ENCODE measurements at regions not wholly inside any gene's neighbourhood (a gene's known extent, or its start where the extent isn't known, plus 50 kb on each side); places are given as distances from the start of the nearest gene placed in this dataset.
"Not testable (repeated sequence)": the region's sequence is repeated elsewhere in the genome, so short reads cannot be mapped to it uniquely, and the experiment has no call there.

DNA sequence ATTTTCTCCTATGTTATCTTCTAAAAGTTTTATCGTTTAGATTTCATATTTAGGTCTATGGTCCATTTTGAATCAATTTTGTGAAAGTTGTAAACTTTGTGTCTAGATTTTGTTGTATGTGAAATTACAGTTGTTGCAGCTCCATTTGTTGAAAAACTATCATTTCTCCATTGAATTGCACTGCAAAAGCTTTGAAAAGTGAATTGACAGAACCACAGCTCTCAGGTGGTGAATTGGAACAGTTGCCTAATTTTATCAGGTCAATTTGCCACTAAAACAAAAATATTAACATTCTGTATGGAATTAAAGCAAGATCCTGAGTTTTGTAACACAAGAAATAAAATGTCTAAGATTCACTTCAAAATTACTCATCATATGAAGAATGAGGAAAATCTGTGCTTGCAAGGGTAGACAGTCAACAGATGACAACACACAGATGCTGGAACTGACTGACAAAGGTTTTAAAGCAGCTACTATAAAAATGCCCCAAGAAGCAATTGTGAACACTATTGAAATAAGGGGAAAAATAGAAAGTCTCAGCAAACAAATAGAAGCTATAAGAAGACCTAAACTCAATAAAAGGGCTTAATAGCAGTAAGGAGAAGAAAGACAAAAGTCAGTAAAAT lies 346.7 kb downstream of the PAX1 start:
- DNase-seq, result no peak

DNA sequence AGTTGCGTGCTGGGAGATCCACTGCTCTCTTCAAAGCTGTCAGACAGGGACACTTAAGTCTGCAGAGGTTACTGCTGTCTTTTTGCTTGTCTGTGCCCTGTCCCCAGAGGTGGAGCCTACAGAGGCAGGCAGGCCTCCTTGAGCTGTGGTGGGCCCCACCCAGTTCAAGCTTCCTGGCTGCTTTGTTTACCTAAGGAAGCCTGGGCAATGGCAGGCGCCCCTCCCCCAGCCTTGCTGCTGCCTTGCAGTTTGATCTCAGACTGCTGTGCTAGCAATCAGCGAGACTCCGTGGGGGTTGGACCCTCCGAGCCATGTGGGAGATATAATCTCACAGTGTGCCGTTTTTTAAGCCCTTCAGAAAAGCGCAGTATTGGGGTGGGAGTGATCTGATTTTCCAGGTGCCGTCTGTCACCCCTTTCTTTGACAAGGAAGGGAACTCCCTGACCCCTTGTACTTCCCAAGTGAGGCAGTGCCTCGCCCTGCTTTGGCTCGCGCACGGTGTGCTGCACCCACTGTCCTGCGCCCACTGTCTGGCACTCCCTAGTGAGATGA lies 340.6 kb downstream of the PAX1 start:
- DNase-seq, result not testable (repeated sequence)

DNA sequence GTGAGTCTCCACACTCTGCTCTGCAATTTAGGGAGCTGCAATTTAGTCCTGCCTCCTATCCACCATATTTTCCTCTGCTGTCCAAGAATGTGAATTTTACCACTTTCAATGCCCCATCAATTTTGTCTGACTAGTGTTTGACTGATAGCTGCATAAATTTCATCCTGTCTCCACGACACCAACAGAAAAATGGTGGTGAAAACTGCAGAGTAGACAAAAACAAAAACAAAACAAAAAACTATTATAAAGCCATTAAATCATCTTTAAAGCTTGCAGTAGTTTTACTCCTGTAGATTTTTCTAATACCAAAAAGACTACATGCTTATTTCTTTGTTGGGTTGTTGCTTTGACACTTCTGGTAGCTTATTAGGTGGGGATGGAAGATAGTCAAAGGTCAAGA lies 322.0 kb downstream of the PAX1 start:
- no peak for DNase-seq

DNA sequence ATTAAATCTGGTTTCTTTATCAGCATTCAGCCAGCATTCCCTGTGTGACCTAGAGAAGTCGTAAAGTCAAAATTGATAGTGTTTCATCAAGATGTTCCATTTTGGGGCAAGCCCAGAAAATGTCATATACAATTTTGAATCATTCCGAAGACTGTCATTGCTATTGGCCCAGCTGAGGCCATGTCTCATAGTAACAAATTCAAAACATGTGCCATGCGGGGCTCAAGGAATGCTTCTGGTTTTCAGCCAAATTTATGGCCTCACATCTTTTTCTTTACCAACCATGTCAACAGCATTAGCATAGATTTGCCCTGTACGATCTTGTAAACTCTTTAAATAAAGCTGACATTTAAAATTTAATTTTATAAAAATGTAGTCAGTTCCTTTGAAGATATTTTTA lies 314.7 kb downstream of the PAX1 start:
- no peak for DNase-seq

DNA sequence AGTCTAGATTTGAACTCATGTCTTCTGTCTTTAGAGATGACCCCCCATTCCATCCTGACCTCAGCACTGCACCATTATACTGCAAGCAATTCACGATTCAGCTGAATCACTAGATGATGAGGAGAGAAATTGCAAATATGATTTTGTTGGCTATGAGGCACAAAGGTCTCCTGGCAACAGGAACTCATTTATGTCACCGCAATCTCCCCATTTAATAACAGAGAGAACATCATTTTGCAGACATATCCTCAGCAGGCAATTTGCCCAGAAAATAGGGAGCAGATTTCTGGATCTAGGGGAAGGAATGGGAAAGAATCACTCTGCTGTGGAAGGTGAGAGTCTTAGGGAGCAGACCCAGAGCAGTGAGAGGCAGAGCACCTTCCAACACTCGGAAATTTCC lies 303.0 kb downstream of the PAX1 start:
- DNase-seq, result no peak

DNA sequence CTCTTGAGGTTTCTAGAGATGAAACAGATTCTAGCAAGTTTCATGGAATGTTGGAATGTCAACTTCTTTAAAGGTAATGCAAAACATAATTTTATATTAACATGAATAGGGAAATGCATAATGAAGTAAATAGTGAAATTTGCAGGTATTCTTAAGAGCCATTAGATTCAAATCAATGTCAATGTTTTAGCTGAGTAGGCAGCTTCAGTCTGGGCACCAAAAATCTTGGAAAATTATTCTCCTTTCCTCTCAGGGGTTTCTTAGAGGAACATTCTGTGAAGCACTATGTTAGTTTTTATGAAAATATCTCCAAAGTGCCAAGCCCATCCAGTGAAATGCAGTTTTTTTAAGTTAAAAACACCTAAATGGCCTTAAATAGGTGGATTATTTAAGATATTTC lies 300.8 kb downstream of the PAX1 start:
- DNase-seq, result no peak

DNA sequence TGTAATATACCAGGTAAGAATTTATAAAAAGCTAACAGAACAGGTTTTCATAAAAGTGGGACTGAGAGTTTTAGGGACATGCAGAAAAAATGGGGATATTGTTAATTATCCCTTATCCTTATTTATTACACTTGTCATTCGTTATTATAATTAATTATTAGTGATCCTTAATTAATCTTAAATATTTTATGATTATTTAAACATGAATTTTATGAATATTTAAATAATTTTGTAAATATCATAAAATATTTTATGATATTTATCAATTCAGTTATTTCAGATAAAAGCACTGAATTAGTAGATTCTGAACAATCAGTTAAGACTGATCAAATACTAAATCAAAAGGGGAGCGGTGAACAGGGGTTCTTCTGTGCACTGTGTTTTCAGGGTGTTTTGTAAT lies 300.1 kb downstream of the PAX1 start:
- DNase-seq, result no peak

DNA sequence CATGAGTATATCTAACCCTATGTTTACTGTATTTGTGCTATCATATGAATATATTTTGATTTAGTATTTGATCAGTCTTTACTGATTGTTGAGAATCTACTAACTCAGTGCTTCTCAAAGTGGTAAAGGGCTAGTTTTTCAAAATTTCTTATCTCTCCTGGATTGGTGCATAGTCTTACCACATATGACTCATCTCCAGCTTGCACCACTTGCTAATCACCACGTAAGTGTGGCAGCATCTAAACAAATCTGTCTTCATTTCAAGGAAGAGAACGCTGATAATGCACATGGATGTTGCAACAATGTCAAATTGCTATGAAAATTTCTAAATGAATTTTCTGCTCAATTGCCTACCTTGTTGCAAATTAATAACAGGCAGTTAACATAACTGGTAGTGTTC lies 299.5 kb downstream of the PAX1 start:
- DNase-seq, result no peak

GRCh38 chr20:22003680-22004079 lies 298.2 kb downstream of the PAX1 start:
- DNase-seq, result no peak

- no peak for DNase-seq
Measured at GRCh38 chr20:22001886-22002285, 296.4 kb downstream of the PAX1 start.

DNA sequence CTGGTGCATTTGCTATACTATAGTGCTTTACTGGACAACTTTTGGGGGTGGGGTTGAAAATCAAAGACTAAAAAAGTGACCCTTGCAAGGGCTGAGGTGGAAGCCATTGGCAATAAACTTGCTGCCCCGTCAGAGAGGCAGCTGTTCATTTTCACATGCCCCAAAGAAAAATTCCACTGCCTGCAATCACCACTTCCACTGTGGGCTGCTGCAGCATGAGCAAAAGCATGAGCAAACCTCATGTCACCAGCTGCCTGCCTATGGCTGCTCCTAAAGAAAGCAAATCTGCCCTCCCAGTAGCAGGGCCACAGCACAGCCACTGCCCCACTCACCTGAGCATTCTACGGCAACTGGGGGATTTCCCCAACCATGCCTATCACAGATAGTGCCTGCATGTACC lies 290.0 kb downstream of the PAX1 start:
- no peak for DNase-seq

DNA sequence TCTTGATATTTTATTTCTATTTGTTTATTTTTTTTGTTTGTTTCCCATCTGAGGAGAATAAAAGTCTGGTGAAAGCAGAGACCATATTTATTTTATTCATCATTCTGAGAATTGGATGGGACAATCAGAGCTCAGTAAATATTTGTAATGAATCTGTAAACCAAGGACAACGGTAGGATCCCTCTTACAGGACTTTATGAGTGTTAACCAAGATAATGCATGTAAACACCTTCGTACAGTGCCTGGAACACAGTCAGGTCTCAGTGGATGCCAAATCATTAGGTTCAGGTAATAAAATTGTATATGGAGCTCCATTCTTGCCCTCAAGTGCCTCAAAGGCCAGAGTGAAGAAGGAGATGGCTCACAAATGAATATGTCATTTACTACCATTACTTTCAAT lies 288.7 kb downstream of the PAX1 start:
- DNase-seq, result no peak

DNA sequence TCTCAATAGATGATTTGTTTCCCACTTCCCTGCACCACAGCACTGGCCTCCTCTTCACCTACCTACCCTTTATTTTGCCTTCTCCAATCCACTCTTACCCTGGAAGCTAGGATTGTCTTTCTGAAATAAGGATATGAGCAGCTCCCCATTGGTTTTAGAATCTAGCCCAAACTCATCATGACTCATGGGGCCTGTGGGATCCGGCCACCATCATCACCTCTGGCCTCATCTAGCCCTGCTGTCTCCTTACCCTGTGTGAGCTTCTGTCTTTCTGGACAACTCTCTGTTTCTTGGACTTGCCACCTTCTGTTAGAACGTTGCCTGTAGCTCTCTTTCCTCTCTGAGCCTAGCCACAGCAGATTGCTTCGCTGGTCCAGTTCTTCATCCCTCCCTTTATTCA lies 277.1 kb downstream of the PAX1 start:
- no peak for DNase-seq

GRCh38 chr20:21981597-21982344 lies 276.3 kb downstream of the PAX1 start:
- DNase-seq, result no peak

GRCh38 chr20:21981179-21981578 lies 275.7 kb downstream of the PAX1 start:
- DNase-seq, result no peak

DNA sequence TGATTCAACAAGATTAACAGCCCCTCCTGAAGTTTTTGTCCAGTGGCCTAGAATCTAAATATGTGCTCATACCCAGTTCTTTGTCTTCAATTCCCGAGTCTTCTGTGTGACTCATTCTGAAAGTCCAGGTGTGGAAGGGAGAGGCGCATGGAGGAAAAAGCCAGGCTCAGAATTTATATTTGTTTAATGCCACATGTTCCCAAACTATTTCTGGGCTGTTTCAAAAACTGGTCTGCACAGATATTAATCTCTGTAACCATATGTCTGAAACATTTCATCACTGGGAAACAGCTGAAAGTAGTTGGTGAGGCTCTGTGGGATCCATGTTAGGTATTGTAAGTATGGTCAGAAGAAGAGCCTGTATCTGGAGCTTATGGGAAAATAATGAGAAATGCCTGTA lies 266.0 kb downstream of the PAX1 start:
- DNase-seq, result no peak

- DNase-seq, result no peak
Measured at GRCh38 chr20:21968486-21968885, 263.0 kb downstream of the PAX1 start.

- DNase-seq, result no peak
Measured at GRCh38 chr20:21967481-21967880, 262.0 kb downstream of the PAX1 start.

DNA sequence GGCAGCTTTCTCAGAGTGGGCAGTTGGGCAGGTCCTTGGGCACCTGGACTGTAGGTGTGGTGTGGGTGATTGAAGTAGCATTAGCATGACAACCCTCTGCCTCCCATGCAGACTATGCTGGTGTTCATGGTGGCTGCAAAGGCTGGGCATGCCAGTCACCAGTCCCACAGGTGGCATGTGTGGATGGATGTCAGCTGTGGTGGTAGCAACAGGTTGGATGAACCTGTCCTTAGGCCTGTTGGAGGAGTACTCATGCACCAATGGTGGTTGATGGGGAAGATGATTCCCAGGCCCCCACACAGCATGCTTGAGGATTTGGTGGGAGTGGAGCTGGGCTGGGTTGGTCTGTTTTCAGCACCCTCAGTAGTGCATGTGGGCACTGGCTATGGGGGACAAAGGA lies 251.1 kb downstream of the PAX1 start:
- DNase-seq, result no peak

- DNase-seq, result no peak
Measured at GRCh38 chr20:21947406-21947805, 241.9 kb downstream of the PAX1 start.

- no peak for DNase-seq
Measured at GRCh38 chr20:21944227-21944626, 238.8 kb downstream of the PAX1 start.

DNA sequence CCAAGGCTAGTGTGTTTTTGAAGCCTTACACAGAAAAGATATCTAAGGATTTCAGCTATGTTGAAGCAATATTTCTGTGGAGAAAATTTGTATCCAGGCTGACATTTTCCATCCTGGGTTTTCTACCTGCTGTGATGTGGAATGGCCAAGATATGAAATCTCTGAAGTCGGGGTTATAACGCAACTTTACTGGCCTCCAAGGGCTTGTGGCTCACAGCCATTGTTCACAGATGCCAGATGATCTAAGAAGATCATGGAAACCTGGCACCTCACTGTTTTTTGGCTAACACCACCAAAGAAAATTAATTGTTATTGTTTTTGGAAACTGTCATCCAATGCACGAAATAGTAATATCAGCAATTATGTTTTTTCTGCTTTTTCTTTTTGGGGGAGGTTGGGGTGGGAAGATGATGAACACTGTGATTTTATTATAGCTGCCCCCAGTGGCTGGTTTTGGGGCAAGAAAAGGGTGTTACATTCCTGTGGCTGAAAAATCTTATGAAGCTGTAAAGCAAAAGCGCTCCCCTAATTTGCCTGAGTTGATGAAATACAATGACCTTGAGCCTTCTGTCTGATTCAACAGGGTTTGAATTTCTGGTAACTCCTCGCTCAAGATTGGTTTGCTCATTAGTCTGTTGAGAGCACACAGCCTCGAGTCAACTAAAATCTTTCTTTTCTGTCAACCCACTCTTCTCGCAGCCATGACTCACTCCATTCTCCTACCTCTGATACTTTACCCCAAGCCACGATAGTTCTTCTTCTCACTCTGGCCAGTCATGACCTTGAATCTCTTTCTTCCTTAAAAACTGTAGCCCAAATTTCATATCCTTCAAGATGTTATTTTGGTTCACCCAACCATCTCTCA lies 236.7 kb downstream of the PAX1 start:
- no peak for DNase-seq

GRCh38 chr20:21936720-21937380 lies 231.4 kb downstream of the PAX1 start:
- DNase-seq, result no peak
